Adrenal gland (tissue), 9 donors: ENCODE measurements at regions not wholly inside any gene's neighbourhood (a gene's known extent, or its start where the extent isn't known, plus 50 kb on each side); places are given as distances from the start of the nearest gene placed in this dataset.
"Not testable (repeated sequence)": the region's sequence is repeated elsewhere in the genome, so short reads cannot be mapped to it uniquely, and the experiment has no call there.

Source experiments
- DNase-seq, 7 donors: peaks; one replicate each; pipeline ENCODE4 v3.0.0-alpha.2; 2019 to 2020
- H3K27ac ChIP-seq, 5 donors: fragments of 200-600 bp; sonication (generic) in 4 of 5; 1 replicate in 3 of 5; 2 replicates in 2 of 5; pipeline versions ENCODE4 v1.5.1 to v1.8.0; 2016 to 2020; ENCODE audit warnings: mild to moderate bottlenecking in 1 of 5
- H3K27me3 ChIP-seq: fragments of 200-600 bp; 2 replicates; pipeline ENCODE4 v1.8.0; 2021
- H3K36me3 ChIP-seq, 2 donors: fragments of 200-600 bp; replicated peaks in 1 of 2; 1 replicate in 1 of 2; 2 replicates in 1 of 2; pipeline versions ENCODE4 v1.5.1 to v1.8.0; 2018 to 2022
- H3K4me1 ChIP-seq, 2 donors: fragments of 200-600 bp; replicated peaks in 1 of 2; 1 replicate in 1 of 2; 2 replicates in 1 of 2; pipeline versions ENCODE4 v1.5.1 to v1.8.0; 2018 to 2021
- H3K4me3 ChIP-seq, 4 donors: fragments of 200-600 bp; sonication (generic) in 3 of 4; one replicate each; pipeline ENCODE4 v1.5.1; 2016 to 2018
- H3K9me3 ChIP-seq, 3 donors: fragments of 200-600 bp; sonication (generic) in 1 of 3; replicated peaks in 1 of 3; 1 replicate in 2 of 3; 2 replicates in 1 of 3; pipeline versions ENCODE4 v1.5.1 to v1.8.0; 2016 to 2021
- CTCF ChIP-seq, 6 experiments: fragments of 450-650 bp in 4 of 6; fragments of 200-600 bp in 2 of 6; sonication (generic) in 1 of 6; IDR thresholded peaks; 1 replicate in 5 of 6; 2 replicates in 1 of 6; pipeline versions ENCODE4 v1.5.1 to v1.8.0; 2016 to 2021; ENCODE audit warnings: antibody characterized with exemption in 6 of 6, mild to moderate bottlenecking in 2 of 6, moderate library complexity in 1 of 6
- POLR2A ChIP-seq, 2 donors: fragments of 450-650 bp; IDR thresholded peaks; one replicate each; pipeline ENCODE4 v1.6.1; 2017; ENCODE audit warnings: antibody characterized with exemption in 2 of 2, mild to moderate bottlenecking in 2 of 2, moderate library complexity in 1 of 2
- WGBS, 4 donors: extraction: QIAGEN DNeasy Blood & Tissue Kit in 2 of 4; methylation state at CpG; one replicate each; pipeline versions ENCODE4 v1.1.5 to v1.1.7; 2013 to 2017; 5-methylcytosine and 5-hydroxymethylcytosine counted together
- intact Hi-C, 2 donors: fragments of 100-400 bp; cut with DNase I; formaldehyde crosslinking; loops; one replicate each; pipeline versions ENCODE4 v1.14.1 to v1.15.0; 2022 to 2023
- donor health status: healthy with polysubstance abuse.
- donor health status: Bipolar disorder and iron deficiency.
- donor health status: DM: yes; HTN: yes; CAD: no.
- donor health status: DM: no; HTN: no; CAD: no.
- donor health status: DM: no; HTN: no; CAD: no.

GRCh38 chr11:26865703-26866102 lies 128.2 kb upstream of the FIBIN start:
- H3K27ac ChIP-seq = no peak overlapping the region
- H3K4me3 ChIP-seq = no peak overlapping the region
- H3K4me1 ChIP-seq = no peaks in the 10 kb centered on the region
- H3K27me3 ChIP-seq = no peaks in the 10 kb centered on the region
- WGBS, 4 donors = 54 to 60% (median 55%) methylated on average over 2 of the region's 2 CpGs
- TF ChIP-seq POLR2A (IDR thresholded peaks at IDR 0.05) (no peak), CTCF (IDR thresholded peaks at IDR 0.05) (no peak)
- intact Hi-C loops = no loop called here
- H3K36me3 ChIP-seq = no peaks in the 10 kb centered on the region
- no peak for DNase-seq
- H3K9me3 ChIP-seq = no peaks in the 10 kb centered on the region

GRCh38 chr11:26867286-26867685 lies 126.6 kb upstream of the FIBIN start:
- no peaks in the 10 kb centered on the region for H3K36me3 ChIP-seq
- H3K4me1 ChIP-seq = no peaks in the 10 kb centered on the region
- DNase-seq = no peak
- H3K4me3 ChIP-seq = no peak overlapping the region
- no peaks in the 10 kb centered on the region for H3K27me3 ChIP-seq
- intact Hi-C loops = no loop called here
- no peaks in the 10 kb centered on the region for H3K9me3 ChIP-seq
- no peak for TF ChIP-seq POLR2A (IDR thresholded peaks at IDR 0.05)
- no peak for TF ChIP-seq CTCF (IDR thresholded peaks at IDR 0.05)
- H3K27ac ChIP-seq = no peak overlapping the region

- no peak overlapping the region for H3K27ac ChIP-seq
- H3K27me3 ChIP-seq = no peaks in the 10 kb centered on the region
- H3K36me3 ChIP-seq = no peaks in the 10 kb centered on the region
- H3K9me3 ChIP-seq = no peaks in the 10 kb centered on the region
- no peak for TF ChIP-seq CTCF (IDR thresholded peaks at IDR 0.05)
- TF ChIP-seq POLR2A (IDR thresholded peaks at IDR 0.05) = no peak
- intact Hi-C loops = no loop called here
- H3K4me1 ChIP-seq = no peaks in the 10 kb centered on the region
- 61 to 75% (median 68%) methylated on average over 4 of the region's 4 CpGs for WGBS, 4 donors
- no peak for DNase-seq
- H3K4me3 ChIP-seq = no peak overlapping the region
Measured at GRCh38 chr11:26878959-26879581, 114.8 kb upstream of the FIBIN start.

- not testable (repeated sequence) for DNase-seq, H3K27me3 ChIP-seq
- 73 to 81% (median 78%) methylated on average over 3 to 4 of the region's 4 CpGs for WGBS, 4 donors
Measured at GRCh38 chr11:26882363-26882880, 111.5 kb upstream of the FIBIN start.

GRCh38 chr11:26891501-26891900 lies 102.4 kb upstream of the FIBIN start:
- WGBS, 4 donors = 68 to 87% (median 80%) methylated on average over 2 of the region's 2 CpGs
- TF ChIP-seq POLR2A (IDR thresholded peaks at IDR 0.05) = no peak
- TF ChIP-seq CTCF (IDR thresholded peaks at IDR 0.05) = no peak
- H3K36me3 ChIP-seq = no peaks in the 10 kb centered on the region
- no peaks in the 10 kb centered on the region for H3K9me3 ChIP-seq
- intact Hi-C loops = no loop called here
- no peak overlapping the region for H3K27ac ChIP-seq
- H3K4me3 ChIP-seq = no peak overlapping the region
- H3K27me3 ChIP-seq = no peaks in the 10 kb centered on the region
- no peak for DNase-seq
- H3K4me1 ChIP-seq = no peaks in the 10 kb centered on the region

More at GRCh38 chr11:26882363-26882880, 111.5 kb upstream of the FIBIN start:
- H3K9me3 ChIP-seq, H3K4me1 ChIP-seq, H3K36me3 ChIP-seq, H3K4me3 ChIP-seq, H3K27ac ChIP-seq, intact Hi-C loops: not testable (repeated sequence)
